GM12878 (cell line): ENCODE measurements at regions not wholly inside any gene's neighbourhood (a gene's known extent, or its start where the extent isn't known, plus 50 kb on each side); places are given as distances from the start of the nearest gene placed in this dataset.

Experiments
- CHD1 ChIP-seq: IDR thresholded peaks from 2 replicates; pipeline ENCODE4 v1.6.1; 2012; ENCODE audit warnings: low read depth, low read length, improper control_type of control experiment
- ESRRA ChIP-seq: IDR thresholded peaks from 2 replicates; pipeline ENCODE4 v1.6.1; 2012; ENCODE audit warnings: mild to moderate bottlenecking, low read length, improper control_type of control experiment
- POLR2AphosphoS5 ChIP-seq: IDR thresholded peaks from 2 replicates; pipeline ENCODE4 v1.6.1; 2011; ENCODE audit warnings: mild to moderate bottlenecking, low read length, inconsistent platforms
- SIX5 ChIP-seq: IDR thresholded peaks from 2 replicates; pipeline ENCODE4 v1.6.1; 2011; ENCODE audit warnings: mild to moderate bottlenecking, low read depth, low read length, moderate library complexity; ENCODE audit not compliant: severe bottlenecking
- TARDBP ChIP-seq: IDR thresholded peaks from 2 replicates; pipeline ENCODE4 v1.6.1; 2016; ENCODE audit warnings: borderline replicate concordance
- TCF12 ChIP-seq: IDR thresholded peaks from 2 replicates; pipeline ENCODE4 v1.6.1; 2011; ENCODE audit warnings: low read depth, mild to moderate bottlenecking, low read length
- ZNF384 ChIP-seq: IDR thresholded peaks from 2 replicates; pipeline ENCODE4 v1.6.1; 2012; ENCODE audit warnings: low read depth, mild to moderate bottlenecking, low read length, improper control_type of control experiment, borderline replicate concordance
- TF ChIP-seq, protein P1 (sequence below): fragments of 450-650 bp; IDR thresholded peaks from 2 replicates; pipeline ENCODE4 v1.6.1; 2016; ENCODE audit warnings: mild to moderate bottlenecking

GRCh38 chrX:131791608-131792355, 231.3 kb upstream of the STK26 start:
- TF ChIP-seq POLR2AphosphoS5 (no peak), TCF12 (no peak), ESRRA (no peak), CHD1 (no peak), ZNF384 (no peak), TARDBP (no peak), SIX5 (no peak)
- TF ChIP-seq, protein P1, sequence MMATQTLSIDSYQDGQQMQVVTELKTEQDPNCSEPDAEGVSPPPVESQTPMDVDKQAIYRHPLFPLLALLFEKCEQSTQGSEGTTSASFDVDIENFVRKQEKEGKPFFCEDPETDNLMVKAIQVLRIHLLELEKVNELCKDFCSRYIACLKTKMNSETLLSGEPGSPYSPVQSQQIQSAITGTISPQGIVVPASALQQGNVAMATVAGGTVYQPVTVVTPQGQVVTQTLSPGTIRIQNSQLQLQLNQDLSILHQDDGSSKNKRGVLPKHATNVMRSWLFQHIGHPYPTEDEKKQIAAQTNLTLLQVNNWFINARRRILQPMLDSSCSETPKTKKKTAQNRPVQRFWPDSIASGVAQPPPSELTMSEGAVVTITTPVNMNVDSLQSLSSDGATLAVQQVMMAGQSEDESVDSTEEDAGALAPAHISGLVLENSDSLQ, result no peak
